Germinal center (tissue), 1 donor: ENCODE measurements at regions not wholly inside any gene's neighbourhood (a gene's known extent, or its start where the extent isn't known, plus 50 kb on each side); places are given as distances from the start of the nearest gene placed in this dataset.

Experiments
- DNase-seq: peaks from one replicate; pipeline ENCODE4 v3.0.0; 2012; ENCODE audit warnings: mixed read lengths, low spot score

DNA sequence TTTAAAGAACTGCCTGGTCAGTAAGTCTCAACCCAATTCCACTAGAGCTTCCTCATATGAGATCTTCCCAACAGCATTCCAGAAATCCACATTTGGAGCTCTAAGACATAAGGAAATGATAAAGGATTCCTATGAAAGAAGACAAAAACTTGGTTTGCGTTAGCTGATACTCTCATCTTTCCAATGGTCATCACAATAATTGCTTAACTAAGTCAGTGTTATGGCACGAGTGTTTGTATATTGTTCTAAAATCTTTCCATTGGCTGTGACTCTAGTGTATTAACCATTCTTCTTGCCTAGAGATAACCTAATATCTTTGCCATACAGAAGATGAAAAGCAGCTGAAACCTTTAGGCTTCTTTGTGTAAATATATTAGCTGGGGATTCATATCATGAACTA, 289.0 kb downstream of the SNX13 start:
- DNase-seq, result no peak

DNA sequence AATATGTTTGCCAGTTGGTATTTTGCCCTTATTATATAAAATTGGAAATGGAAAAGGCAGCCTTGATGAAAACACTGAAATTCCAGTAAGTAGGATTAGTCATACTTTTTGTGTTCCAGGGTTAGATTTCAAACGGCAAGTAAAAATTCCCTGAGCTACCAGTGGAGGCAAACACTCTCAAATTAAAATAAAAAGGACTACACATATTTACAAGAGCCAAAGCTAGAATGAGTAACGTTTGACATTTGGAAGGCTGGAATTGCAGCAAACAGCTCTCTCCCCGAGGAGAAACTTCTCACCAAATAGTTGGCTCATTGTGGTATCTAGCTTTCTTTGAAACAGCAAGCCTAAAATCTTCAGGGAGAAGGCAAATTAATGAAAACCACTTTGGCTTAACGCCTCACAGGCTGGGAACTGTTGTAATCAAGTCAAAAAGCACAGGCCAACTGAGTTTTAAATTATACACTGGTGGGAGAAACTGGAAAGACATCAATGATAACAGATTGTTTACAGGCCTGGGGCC, 288.4 kb downstream of the SNX13 start:
- DNase-seq, result no peak

DNA sequence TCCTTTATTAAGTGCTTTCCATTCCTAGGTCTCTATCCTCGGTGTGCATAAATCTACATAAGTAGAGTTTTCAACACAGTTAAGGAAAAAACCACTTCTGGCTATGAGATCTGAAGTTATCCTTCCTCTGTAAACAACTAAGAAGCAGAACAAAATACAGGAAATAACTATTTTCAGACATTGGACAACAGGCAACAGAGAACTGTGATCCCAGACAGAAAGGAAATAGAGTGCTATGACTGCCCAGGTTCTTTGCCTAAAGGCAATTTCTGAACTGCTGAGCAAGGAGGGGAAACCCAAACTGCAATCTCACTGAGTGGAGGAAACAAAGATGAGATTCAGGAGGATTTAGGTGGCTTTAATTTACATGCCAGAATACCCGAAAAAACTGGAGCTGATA, 285.4 kb downstream of the SNX13 start:
- DNase-seq, result no peak

DNA sequence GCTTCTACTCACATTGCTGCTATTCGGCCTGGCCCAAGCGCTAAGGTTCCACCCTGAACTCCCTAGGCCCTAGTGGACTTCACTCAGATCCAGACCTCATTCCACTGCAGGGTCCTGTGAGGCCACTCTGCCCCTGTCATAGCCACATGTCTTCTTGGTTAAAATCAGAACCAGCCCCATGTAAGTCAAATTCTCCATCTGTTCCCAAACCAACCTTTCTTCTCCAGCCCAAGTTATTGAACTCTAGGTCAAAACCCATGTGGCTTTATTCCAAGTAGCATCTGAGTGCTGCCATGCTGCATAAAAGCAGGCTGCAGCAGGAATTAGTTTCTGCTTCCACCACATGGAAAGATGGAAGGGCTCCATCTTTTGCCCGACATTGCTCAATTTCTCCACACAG, 281.2 kb downstream of the SNX13 start:
- DNase-seq, result no peak

DNA sequence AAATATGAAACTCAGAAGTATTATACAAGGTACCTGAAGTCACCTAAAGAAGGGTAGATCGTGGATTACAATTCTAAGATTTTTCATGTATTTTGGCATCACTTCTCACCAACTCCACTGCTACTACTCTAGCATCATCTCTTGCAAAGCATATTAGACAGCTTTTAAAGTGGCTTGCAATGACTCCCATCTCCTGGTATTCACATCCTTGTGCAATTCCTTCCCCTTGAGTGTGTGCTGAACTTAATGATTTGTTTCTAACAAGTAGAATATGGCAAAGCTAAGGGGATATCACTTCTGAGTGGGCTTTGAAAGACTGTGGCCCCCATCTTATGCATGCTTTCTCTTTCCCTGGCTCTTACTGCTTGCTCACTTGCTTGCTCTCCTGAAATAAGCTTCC, 280.2 kb downstream of the SNX13 start:
- DNase-seq, result no peak

DNA sequence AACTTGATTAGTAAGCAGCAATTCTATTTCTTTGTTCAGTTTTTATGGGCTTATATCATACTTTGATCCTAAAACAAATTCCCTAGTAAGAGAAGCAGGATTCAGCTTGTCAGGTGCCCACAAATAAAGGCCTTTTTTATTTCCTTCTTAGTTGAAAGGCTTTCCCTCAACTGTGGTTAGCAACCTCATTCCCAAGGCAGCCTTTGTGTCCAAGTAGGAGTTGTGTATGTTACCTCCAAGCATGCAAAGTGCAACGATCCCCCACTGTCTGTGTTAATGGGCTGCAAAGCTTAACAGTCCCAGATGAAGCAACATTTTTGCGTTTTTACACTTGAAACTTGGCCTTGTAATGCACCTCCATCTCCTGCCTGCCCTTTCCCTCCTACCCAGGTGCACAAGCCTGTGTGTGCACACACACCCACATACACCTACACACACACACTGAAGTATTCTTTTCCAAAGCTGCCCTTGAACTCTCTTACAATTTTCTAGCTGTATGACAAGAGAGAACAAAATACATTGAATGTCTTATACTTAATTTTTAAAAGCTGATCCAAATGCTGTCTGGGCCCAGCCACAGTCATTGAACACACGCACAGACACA, 278.2 kb downstream of the SNX13 start:
- no peak for DNase-seq

DNA sequence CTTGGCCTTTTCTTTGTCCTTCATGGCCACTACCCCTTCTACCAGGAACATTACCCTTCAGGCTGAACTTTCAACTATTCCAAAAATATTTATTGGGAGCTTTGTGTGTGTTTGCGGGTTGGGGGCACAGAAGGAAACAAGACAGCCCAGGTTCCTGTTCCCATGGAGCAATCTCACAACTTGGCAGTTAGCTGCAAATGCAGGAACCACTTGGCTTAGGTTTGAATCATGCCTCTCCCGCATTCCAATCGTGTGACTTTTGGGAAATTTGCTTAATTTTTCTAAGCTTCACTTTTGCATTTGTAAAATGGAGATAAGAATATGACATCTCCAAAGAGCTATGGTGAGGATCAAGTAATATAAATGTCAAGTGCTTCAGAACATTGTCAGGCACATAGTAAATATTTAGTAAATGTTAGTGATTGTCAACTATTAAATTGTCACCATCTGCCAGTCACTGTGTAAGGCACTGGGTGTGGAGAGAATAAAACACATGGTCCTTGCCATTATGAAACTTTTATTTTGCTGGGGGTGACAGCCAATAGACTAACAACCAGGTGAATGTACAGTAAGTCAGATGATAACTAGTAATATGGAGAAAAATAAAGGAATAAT, 277.1 kb downstream of the SNX13 start:
- DNase-seq, result no peak

DNA sequence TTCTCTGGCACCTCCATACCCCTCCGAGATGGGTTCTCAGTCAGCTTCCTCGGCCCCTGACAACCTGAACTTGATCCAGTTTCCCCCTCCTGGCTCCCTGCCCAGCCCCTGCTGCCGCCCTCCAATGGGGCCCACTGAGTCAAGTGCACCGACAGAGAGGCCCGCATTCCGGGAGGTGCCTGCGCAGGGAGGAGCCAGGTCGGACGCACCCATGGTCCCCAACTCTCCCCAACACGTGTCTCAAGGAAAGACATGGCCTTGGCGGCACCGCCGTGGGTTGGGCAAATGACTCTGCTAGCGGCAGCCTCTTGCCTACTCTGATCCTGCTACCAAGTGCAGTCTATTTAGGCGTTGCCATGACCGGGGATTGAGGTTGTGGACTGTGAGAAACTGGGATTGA, 275.3 kb downstream of the SNX13 start:
- DNase-seq, result no peak

DNA sequence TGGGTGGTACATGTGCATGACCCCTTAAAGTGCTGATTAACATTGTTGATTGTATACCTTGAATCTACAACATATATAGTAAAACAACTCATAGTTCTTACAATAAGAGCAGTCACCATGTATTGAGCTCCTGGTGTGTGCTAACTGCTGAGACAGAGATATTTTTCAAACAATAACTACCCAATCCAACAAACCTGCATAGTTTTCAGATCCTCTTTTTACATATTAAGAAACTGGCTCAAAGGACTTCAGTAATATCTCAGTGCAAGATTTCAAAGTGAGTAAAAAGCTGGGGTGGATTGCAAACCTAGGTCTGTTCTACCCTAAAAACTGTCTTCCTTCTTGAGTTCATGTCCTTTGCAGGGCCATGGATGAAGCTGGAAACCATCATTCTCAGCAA, 272.2 kb downstream of the SNX13 start:
- no peak for DNase-seq

DNA sequence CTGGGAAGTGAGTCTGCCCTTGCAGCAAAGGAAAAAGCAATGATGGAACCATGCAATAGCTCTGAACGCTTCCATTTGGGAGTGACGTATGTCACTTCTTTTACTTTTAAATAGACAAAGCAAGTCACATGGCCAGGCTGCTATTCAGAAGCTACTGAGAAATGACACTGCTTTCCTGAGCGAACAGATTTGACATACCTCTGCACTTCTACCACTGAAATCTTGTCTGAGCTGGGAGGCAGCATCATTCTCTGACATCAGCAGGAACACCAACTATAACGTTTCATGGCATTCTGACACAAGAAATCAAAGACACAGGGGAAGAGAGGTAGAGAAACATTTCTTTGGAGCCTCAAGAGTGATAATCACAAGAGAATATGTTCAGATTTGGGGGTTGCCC, 271.1 kb downstream of the SNX13 start:
- no peak for DNase-seq

DNA sequence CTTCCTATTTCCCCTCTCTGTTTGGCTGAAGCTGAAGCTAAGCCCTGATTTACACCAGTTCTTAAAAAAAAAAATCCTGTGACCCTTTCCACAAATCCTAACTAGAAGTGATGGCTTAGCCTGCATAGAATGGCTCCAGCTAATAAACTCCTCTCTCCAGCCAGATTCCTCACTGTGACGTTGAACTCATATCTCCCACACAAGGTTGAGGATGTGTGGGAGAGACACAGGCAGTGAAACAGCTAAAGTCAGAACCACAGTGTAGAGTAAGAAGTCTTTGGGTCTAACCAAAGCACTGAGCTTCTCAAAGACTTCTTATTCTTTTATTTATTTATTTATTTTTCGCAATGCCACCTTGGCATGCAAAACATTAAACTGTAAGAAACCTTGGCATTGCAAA, 268.3 kb downstream of the SNX13 start:
- DNase-seq, result no peak

DNA sequence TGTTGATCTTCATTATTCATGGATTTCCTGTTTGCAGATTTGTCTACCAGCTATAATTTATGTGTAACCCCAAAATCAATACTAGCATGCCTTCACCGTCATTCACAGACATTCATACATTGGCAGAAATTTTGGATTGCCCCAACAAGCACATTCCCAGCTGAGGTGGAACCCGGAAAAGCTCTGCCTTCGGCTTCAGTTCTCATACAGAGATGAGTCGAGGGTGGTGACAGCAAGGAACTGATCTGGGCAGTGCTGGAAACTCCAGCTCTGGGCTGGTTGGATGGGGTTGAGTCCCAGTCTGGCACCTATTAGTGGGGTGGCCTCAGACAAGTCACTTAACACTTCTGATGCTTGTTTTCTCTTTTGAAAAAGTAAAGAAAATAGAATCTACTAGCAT, 267.5 kb downstream of the SNX13 start:
- DNase-seq, result no peak

DNA sequence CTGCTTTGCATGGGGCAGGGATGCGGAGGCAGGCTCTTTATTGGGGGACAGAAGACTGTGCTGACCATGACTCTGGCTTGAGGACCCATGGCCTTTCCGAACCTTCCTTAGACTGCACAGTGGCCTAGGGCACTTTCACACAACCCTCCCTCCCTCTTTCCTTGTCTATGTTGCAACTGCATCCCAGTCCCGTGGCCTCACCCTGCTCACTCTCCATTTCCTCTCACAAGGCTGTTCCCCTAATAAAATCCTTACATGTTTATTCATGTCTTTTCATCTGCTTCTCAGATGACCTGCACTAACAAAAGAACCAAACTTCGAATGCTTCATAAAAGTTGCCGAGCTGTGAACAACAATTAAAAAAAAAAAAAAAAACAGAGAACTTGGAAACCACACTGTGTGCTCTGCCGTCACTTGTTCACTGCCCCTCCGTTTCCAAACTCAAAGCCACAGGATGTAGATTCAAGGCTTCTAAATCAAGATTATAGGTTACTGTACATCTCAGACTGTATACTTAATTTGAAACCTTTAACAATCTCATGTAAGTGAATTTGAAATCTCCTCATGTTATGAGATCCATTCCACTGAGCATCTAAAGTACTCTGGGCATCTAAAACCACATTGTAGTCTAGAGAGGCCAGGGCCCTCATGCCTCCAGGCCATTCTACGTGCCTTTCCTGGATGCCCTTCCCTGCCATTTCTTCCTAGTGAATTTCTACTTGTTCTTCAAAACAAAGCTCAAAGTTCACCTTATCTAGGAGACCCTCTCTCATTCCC, 265.9 kb downstream of the SNX13 start:
- DNase-seq, result no peak

DNA sequence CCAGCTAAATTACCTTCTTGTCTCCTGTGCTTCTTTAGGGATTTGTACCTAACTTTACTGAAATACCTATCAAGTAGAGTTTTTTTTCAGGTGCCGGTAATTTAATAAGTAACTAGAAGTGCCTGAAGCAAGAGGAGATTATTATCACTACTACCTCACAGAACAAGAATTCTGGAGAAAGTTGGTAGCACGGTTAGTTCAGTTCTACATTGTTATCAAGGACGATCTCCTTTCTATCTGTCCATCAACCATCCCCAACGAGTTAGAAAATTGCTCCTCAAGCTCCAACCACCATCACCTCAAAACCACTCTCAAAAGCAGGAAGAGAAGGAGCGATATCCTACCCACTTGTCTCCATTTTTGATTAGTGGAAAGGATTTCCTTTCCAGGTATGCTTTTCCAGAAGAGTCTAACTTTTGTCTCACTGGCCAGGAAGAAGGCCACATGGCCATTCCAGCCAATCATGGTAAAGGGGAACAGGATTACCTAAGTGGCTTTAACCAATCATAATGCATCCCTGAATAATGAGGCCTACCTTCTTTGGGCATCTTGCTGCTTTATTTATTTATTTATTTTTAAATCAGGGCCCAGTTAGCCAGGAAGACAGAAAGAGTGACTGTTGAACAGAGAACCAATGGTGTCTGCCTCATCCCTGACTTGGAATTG, 265.2 kb downstream of the SNX13 start:
- DNase-seq, result no peak

DNA sequence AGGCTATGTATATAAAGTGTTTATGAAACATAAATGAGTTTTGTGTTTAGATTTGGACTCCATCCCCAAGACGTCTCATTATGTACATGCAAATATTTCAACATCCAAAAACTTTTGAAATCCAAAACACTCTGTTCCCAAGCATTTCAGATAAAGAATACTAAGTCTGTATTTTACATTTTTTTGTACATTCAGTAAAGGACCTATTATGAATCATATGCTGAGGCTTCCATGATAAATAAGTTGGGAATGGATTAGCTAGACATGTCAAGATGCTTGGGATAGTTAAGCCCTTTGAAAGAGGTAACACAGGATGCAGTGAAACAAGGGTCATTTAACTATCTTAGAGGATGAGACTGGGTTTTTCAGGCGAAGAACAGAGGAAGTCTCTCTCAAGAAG, 262.9 kb downstream of the SNX13 start:
- DNase-seq, result no peak

DNA sequence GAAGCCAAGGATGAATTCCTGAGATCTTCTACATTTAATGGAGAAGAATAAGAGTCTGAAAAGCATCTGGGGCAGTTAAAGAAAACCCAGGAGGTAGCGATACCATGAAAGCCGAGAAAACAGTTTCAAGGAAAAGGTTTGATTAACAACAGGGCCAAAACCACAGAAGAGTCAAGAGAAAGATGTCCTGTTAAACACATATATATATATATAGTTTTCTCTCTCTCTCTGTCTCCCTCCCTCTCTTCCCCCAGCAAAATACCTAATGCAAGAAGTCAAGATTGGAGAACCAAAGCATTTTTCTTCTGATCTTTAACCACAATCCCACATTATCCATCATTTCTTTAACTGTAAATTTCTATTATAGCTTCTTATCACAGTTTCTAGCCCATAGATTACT, 261.4 kb downstream of the SNX13 start:
- no peak for DNase-seq

DNA sequence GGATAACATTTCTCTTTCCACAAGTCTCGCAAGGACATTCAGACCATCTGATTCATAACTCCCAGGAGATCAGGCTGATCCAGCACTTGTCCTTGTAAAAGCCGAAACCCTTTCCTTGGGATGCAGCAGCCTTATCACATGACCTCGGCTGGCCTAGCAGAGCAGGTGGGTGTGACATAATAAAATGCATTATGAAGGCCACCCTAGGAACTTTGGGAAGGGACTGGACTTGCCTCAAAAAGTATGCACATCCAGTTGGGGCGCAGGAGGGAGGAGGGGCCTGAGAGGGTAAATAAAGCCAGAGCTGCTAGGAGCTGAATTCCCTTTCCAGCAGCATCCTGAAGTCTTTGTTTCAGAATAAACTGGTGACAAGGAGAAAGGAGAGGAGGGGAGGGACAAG, 260.8 kb downstream of the SNX13 start:
- DNase-seq, result no peak

DNA sequence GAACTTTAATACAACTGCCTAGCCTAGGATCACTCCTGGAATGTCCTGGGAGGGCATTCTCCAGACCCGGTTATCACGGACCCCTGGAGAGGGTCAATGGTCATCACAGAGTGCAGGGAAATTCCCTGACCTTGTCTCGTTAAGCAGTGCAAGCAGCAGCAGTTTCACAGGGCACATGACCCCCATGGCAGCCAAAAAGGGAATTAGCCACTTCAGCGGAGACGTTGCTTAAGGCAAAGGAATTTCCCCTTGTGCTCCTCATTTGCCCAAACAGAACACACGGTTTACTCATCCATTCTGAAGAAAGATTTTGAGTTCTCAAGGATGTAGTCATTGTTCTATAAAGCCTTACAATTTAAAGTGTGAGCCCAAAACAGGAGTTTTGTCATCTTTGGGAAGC, 260.3 kb downstream of the SNX13 start:
- DNase-seq, result no peak

DNA sequence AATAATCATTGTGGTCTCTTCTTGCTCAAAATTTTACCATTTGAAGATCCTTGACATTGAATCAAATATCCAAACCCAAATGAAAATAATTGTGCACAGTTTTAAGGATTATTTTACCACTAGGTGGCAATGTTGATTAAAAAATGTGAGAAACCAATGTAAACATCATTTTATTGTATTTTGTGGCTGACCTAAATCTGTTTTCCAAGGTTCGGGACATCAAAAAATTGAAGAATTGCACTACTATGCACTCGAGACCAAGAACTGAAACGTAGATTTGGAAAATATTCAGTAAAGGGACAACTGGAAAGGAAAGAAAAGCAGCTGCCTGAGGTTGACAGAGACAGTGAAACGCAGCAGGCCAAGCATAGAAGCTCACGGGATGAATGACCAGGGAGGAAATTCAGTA, 259.3 kb downstream of the SNX13 start:
- DNase-seq, result no peak

DNA sequence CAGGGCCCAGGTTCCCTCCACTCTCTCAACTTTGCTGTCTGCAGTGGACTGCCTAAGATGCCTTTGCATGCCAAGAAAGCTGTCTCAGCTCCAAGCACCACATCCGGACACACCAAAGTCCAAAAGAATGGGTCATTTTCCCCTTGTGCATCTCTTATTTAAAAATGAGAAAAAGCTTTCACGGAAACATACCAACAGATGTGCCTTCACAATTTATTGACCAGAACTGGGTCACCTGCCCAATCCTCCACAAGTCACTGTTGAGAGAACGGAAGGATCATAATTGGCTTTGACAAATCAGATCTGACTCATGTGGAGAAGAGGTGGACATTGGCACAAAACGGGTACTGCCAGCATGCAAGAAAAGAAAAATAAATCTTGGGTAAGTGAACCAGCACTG, 258.3 kb downstream of the SNX13 start:
- DNase-seq, result no peak

DNA sequence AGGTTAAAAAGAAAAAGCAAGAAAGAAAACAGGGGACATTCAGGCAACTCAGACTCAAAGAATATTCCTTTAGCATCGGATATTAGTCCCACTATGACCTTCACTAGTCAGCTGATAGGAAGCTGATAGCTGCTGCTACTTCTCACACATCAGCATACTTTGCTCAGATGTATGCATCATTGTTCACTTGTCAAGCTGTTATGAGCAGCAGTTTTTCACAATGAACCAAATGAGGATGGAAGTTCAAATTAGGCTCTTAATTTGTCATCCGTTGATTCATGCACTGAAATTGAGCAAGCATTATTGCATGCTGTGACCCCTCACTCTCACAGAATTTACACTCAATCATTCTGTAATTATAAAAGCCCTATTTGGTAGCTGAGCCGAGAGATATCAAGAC, 257.7 kb downstream of the SNX13 start:
- DNase-seq, result no peak

DNA sequence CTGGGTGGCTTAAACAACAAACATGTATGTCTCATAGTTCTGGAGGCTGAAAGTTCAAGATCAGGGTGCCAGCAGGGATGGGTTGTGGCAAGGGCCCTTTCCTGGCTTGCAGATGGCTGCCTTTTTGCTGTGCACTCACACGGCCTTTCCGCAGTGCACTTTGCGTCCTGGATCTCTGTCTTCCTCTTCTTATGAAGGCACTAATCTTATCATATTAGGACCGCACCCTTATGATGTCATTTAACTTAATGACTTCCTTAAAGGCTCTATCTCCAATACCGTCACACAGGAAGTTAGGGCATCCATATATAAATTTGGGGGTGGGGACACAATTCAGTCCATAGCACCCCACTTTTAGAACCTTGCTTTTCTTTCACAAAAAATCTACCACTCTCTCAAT, 255.2 kb downstream of the SNX13 start:
- no peak for DNase-seq

DNA sequence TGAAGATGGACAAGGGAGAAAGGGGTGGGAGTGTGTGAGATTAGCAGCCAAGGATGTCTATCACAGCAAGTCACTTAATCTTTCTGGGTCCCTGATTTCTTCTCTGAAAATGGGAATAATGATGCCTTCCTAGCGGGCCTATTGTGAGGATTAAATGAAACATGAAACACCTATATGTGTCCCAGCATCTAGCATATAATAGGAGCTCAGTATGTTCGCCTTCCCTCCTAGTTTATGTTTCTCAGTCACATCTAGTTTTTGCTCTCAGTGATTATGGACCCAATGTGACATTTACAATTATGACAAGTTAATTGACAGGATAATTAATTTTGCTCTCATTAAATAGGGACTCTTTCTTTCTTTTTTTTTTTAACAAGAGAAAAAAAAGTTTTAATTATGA, 252.9 kb downstream of the SNX13 start:
- no peak for DNase-seq
